ENCODE measurements at regions not wholly inside any gene's neighbourhood (a gene's known extent, or its start where the extent isn't known, plus 50 kb on each side); places are given as distances from the start of the nearest gene placed in this dataset.
"Not testable (repeated sequence)": the region's sequence is repeated elsewhere in the genome, so short reads cannot be mapped to it uniquely, and the experiment has no call there.

DNA sequence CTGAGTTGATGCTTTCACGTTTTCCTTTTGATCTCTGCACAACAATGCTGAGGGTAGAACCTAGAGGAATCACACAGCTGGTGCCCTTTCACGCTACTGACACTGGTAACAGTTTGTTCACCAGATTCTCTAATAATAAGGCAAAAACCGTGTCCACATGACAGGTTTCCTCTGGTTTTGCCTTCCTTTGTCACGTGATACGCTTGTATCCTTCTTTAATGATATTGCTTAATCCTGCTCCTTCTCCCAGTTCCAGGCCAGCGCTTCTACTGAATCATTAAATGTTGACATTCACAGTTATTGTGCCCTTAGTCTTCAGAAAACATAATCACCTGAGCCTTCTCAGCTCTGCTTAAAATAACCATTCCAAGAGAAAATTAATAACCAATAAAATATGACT, 978.2 kb upstream of the NCAM2 start:
- no peak for DNase-seq

DNA sequence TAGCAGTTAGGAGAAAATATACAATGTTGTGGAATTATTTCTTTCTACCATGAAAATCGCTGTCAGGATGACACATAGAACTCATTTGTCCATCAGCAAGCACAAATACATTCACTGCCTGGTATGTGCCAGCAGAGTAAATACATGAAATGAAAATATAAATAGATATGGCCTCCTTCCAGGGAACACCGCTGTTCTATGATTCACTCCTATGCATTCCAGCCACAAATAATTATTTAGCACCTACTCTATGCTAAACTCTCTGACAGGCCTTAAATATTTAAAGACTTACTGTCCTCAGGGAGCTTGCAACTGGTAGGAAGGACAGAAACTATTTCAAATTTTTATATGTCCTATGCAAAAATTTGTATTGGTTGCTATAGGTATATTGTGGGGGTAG, 975.0 kb upstream of the NCAM2 start:
- DNase-seq: no peak

DNA sequence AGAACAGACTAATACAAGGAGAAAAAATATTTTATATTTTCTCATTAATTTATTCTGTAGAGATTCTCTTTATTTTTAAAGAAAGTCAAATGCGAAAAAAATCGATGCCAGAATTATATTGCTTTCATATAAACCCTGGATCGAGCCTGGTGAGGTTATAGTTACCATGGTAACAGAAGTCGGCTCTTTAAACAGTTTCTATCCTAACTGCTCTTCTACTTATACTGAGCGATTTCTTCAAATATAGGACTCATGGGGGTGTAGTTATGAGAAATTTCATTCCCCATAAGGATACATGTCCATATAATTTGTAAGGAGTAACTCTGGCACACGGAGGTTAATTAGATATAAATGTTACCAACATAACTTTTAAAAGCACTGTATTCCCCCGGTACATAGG, 973.5 kb upstream of the NCAM2 start:
- DNase-seq: no peak

DNA sequence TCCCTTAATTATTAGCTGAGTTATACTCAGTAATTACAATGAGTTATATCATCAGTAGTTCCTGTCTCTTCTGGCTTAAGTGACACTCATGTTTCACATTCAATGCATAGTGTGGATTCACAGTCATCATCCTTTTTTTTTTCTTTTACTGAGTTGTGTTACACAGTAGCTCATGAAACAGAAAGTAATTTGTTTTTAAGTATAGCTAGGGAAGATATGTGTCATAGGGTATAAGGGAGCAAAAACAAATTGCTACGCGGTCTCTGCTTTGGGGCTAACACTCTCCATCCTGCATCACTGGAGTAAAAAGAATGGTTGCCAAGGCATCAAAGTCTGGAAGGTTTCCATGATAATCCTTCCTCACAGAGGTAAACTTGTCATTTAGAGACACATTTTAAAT, 971.7 kb upstream of the NCAM2 start:
- DNase-seq: no peak

DNA sequence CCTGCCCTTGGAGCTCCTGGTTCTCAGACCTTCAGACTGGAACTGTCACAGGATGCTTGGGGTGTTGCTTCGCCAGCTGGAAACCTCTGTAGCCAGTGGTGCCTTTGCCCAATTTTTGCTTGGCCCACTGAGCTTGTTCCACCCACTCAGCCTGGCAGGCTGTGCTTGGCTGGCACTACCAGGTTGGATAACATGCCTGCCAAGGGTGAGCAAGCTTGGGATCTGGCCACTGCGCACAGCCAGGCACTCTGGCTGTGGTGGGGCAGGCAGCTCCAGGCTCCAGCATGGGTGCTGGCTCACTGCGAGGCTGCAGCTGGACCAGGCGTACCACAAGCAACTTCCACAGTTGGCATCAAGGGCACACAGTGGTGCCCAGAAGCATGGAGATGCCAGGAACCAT, 967.8 kb upstream of the NCAM2 start:
- DNase-seq: no peak

DNA sequence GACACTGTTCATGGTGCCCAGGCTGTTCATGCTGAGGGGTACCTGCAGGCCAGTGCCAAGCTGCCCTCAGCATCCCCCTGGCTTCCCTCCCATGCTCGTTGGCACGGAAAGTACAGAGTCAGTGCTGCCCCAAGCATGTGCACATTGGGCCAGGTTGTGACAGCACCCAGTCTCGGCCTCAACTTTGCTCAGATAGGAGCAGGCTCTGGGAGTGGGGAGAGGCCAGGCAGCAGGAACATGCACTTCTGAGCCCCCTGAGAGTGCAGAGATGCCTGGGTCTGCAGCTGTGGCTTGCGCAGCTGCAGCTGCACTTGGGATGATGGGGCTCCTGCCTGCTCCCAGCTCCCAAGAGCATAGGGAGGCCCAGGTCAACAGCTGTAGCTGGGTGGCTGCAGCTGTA, 966.4 kb upstream of the NCAM2 start:
- DNase-seq: no peak

DNA sequence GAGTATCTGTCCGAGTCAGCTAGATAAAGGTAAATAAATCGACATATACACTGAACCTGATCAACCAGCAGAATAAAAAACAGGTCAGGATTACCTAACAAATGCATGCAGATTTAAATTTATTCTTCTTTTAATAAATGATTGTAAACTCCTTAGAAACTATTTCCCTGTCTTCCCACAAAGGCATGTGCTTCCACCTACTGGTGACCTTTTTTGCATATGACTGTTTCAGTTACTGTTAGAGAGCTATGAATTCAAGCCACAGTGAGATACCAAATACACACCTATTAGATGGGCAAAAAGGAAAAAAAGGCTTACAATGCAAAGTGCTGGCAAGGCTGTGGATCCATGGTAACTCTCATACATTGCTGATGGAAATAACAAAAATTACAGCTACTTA, 957.4 kb upstream of the NCAM2 start:
- no peak for DNase-seq

DNA sequence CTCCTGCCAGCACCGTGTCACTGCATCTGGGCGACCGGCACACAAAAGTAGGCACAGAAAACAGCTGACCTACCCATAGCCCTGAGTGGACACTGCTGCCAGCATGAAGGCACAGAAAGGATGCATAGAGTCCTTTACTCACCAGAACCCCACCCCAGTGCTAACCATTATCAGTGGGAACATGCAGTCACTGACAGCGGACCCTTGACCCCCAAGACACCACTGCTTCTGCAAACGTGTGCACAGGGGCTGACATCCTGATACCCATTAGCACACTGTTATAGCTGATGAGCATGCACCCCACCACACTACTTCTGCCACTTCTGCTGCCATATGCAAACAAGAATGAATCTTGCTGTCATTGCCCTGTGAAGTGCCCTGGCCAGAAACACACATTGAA, 953.0 kb upstream of the NCAM2 start:
- no peak for DNase-seq

DNA sequence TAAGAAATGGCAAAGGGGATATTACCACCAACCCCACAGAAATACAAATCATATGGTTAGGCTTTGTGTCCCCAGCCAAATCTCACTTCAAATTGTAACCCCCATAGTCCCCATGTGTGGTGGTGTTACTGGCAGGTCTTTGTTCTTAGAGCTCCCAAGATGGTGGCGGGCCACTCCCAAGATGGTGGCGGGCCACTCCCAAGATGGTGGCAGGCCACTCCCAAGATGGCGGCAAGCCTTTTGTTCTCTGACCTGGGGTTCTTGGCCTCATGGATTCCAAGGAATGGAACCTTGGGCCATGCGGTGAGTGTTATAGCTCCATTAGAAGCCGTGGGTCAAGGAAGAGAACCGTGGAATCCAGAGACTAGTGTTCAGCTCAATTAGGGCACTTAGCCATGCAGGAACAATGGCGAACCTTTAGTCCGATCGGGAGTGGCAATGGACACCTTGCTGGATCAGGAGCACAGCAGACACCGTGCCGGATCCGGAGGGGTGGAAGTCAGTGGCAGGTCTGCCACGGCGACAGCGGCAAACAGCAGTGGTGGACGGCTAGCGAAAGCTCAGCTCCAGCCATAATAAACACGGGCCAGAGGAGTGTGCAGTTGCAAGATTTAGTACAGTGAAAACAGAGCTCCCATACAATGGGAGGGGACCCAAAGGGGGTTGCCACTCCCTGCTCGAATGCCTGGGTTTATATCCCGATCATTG, 949.9 kb upstream of the NCAM2 start:
- not testable (repeated sequence) for DNase-seq

DNA sequence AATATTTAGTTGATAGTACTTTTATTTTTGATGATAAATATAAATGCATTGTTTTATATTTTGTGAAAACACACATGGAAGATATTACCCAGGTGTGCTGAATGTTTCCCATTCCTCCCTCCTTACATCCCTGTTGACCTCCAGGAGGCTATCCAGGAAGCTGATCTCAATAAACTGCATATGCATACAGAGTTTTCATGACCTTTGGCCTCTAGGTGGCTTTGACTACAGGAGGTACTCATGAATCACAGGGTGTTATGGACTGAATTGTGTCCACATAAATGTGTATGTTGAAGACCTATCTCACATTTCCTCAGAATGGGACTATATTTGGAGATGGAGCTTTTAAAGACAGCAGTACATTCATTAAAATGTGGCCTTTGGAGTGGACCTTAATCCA, 914.9 kb upstream of the NCAM2 start:
- no peak for DNase-seq

DNA sequence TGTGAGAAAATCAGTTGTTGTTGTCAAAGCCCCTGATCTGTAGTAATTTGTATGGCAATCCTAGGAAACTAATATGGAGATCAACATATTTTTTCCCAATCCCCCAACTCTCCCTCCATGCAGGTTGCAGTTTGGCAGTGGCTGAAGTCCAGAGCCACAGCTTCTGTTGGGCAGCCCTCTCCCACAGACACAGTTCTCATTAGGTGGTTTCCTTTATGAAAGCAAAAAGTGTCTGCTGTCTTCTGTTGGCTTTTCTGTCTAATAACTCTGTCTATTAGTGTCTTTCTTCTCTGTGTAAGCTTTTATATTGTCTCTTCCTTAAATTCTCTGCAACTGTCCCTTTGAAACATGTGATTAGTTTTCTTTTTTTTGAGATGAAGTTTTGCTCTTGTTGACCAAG, 914.3 kb upstream of the NCAM2 start:
- no peak for DNase-seq

DNA sequence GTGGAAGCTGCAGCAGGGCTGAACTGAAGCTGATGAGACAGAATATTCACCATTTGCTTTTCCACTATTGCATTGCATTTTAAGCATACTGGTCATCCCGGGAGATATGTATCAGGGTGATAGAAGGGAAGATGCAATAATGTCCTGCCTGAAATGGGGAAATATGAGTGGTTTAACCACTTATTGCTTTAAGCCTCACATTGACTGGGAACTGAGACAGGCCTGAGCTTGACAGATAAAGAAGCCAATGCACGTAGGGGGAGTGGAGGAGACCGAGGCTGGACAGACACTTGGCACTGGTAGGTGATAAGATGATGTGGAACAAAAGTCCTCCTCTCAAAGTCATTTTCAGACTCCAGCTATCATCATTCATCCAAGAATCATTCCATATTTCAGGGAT, 911.7 kb upstream of the NCAM2 start:
- no peak for DNase-seq

DNA sequence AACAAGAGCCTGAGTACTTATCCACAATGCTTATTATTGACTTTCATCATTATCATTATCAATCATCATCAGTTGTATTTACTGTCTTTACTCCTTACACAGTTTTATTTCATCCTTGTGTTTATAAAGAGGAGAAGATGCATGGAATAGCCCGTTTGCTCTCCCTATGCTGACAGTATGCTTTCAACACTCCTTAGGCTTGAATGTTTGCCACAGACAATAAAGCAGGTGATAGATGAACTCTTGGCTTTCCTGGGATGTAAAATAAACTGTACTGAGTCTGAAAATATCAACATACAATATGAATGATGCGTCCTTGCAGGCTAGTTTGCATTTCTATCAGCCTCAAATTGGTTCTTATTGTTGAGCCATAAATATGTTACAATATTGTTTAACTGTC, 891.8 kb upstream of the NCAM2 start:
- no peak for DNase-seq

DNA sequence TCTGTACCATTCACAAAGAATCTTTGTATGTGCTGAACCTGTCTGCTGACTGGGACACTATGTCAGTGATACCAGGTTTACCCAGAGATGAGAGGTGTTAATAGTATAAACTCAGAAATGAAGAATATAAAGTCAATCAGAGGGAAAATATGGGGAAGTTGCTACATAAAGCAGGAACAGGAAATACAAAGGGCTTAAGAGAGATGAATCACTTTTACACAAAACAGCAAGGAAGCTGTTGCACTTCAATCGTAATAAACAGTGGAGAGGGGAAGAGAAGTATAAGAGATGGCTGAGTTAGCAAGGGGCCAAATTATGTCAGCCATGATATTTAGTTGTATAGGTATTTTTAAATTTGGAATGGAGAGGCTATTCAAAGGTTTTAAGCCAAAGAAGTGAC, 890.2 kb upstream of the NCAM2 start:
- DNase-seq: no peak

DNA sequence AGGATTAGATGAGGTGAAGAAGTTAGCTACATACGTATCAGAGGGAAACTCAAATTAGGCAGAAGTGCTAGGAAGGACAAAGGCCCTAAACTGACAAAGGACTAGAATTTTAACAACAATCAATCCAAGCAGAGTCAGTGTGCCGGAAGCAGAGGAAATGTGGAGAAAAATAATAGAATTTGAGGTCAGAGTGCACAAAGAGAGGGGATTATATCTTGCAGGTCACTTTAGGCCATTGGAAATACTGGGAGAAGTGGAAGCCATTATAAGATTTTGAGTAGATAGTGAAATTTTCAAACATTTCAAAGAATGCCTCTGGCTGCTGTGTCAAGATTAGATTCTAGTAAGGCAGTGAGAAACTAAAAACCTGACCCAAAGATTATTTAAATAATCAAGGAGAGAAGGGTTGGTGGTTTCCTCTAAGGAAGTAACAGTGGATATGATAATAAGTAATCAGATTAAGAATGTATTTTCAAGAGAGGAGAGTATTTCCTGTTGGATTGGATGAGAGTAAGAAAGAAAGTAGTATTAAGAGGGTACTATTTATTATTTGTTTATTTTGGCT, 889.2 kb upstream of the NCAM2 start:
- no peak for DNase-seq

DNA sequence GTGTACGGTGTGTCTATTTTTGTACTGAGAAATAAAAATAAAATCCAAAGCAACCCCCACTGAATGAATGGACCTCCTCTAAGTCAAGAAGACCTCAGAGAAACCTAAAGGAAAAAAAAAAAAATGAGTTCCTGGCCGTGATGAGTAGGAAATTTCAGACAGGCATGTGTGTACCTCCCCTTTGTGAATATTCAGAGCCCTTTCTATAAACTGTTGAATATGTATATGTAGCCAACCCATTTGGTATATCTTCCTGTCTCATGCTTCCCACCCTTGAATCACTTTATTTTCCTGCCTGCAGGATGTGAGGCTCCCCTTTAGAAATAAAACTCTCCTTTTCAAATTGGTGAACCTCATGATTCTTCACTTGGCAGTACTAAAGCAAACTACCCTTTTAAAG, 887.8 kb upstream of the NCAM2 start:
- no peak for DNase-seq

DNA sequence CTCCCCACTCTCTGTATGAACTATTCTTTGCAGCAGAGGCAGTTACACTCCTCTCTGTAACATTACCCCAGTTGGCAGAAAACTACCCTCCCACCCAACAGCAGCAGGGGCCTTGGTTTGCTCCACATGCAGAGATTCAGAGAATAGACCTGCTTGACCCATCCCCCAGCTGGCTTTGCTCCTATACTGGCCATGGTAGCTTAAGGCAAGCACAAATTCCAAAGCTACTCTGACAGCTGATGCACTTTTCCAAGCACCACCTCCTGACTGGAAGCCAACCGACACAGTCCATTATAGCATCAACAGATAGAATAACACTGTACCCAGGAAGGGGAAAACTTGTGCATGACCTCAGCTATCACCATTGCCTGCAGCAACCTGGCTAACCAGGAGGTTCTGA, 846.5 kb upstream of the NCAM2 start:
- DNase-seq: no peak

DNA sequence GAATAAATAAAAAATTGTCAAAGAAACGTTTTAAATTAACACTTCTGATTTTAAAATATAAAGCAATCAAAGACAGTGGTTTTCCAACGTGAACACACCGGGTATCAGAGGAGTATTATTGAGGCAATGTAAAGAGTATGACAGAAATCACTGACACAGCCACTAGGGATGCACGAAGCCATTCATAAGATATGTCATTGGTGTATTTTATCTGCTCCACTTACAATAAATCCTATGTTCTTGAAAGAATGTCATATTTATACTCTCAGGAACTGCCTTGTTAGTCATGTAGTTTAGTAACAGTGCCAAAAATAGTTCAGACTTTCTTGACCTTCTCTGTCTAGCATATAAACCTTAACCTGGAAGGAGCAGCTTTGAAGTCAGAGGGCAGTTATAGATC, 835.0 kb upstream of the NCAM2 start:
- DNase-seq: no peak

DNA sequence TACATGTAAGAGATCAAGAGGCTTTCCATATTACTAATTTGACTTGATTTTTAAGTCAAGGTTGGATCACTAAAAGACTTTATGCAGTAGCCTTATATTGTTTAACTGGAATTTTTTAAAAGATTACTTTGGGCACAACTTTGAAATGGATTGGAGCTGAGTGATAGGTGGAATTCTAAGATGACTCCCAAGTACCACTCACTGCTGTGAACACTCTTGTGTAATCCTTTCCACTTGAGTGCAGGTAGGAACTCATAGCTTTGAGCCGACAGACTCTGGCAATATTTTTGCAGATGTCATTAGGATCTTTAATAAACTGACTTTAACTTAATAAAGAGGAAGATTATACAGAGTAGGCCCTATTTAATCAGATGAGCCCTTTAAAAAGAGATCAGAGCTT, 831.1 kb upstream of the NCAM2 start:
- no peak for DNase-seq

DNA sequence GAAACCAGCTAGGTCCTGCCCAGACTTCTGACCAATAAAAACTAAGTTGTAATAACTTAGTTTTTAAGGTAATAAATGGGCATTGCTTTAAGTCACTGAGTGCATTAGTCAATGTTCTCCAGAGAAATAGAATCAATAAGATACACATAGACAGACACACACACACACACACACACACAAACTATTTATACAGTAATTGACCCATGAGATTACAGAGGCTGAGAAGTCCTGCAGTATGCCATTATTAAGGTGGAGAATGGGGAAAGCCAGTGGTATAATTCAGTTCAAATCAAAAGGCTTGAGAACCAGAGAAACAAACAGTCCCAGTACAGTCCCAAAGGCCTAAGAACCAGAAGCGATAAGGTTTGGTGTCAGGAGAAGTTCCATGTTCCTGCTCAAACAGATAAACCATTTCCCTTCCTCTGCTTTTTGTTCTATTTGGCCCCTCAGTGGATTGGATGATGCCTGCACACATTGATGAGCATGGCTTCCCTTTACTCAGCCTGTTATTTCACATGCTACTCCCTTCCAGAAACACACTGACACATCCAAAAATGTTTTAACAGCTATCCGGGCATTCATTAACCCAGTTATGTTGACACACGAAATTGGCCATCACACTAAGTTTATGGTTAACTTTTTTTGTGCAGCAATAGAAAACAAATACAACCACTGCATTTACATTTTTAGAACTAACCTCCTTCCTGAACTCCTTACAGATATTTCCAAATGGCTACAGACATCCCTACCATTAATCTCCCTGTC, 828.2 kb upstream of the NCAM2 start:
- DNase-seq: no peak

DNA sequence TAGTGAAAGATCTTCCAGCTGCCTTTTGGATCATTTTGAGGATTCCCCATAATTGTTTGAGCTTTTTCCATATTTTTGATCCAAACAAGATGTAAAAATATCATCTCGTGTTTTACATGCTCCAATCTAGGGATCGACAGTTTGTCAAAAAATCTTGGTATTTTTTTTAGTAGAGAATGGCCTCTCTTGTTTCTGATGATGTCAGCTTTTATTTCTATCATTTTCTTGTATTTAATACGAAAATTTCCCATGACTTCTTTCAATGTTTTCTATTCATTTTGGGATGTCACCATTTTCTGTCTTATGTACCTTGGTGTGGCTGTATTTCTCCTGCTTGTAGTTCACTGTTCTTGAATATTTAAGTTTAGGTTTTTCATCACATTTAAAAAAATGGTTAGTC, 812.0 kb upstream of the NCAM2 start:
- DNase-seq: no peak

DNA sequence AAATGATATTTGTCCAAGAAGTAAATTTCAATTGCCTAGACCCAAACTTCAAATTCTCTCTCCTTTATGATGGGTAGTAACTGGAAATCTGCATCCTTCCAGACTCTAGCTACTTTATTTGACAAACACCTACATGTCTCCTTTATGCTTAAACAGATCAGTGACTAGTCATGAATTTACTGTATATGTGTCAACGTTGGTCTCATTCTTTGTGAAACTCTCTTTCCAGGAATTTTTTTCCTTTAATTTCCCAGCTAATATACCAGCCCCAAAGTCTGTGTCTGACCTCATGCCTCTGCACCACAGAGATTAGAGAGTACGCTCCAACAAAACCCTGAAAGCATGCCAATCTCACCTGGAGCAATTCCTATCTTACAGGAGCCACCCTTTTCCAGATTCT, 811.2 kb upstream of the NCAM2 start:
- no peak for DNase-seq

DNA sequence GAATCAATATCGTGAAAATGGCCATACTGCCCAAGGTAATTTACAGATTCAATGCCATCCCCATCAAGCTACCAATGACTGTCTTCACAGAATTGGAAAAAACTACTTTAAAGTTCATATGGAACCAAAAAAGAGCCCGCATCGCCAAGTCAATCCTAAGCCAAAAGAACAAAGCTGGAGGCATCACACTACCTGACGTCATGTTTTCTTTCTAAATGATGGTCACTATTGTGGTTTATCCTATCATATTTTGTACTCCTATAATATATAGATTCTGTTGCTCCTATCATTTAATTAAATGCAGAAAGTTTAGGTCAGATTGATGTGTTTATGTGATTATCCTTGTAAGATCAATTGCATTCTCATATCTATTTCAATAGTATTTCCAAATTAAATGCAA, 796.9 kb upstream of the NCAM2 start:
- DNase-seq: not testable (repeated sequence)

DNA sequence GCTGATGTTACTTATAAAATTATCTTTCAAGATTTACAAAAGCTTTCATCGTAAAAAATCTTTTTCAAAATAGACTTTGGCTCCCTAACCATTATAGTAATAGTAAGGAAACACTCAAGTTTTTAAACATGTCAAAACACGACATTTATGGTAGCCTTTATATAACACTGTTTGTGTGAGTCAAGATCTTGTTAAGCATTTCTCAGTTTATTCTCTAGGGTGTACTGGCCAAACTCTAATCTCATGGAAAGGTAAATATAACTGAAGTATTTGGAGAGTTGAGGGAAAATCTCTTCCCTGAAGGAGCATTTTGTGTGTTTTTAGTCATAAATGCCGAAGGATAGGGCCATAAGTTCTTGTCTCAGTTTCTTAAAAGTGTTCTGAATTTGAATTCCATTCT, 790.9 kb upstream of the NCAM2 start:
- DNase-seq: no peak

DNA sequence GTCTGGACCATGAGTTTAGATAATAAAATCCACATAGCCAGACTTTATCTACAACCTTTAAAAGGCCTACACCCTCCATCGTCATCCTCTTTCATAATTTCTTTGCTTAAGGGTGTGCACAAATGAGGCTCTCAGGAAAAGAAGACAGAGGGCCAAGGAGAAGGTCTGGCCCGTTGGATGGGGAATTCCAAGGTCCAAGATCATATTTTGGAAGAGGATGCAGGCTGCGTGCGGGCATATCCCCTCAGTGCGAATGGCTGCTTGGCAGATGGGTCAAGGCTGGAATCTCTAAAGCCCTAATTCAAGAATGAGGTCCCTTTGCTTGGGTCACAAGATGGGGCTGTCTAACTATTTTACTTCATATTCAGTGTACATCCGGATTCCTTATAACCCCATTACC, 782.2 kb upstream of the NCAM2 start:
- DNase-seq: no peak
